GM21825 (cell line): ENCODE measurements at regions not wholly inside any gene's neighbourhood (a gene's known extent, or its start where the extent isn't known, plus 50 kb on each side); places are given as distances from the start of the nearest gene placed in this dataset.
"Not testable (repeated sequence)": the region's sequence is repeated elsewhere in the genome, so short reads cannot be mapped to it uniquely, and the experiment has no call there.

Experiments
- ATAC-seq: cut with Tn5 transposase; IDR thresholded peaks from one replicate; pipeline ENCODE4 v1.9.1; 2021; ENCODE audit warnings: mild to moderate bottlenecking, moderate library complexity; ENCODE audit not compliant: unreplicated experiment

GRCh38 chr3:145457825-145458552 is 703.0 kb downstream of the PLOD2 start:
- no peak for ATAC-seq

GRCh38 chr3:145459681-145460080 is 701.3 kb downstream of the PLOD2 start:
- ATAC-seq = not testable (repeated sequence)

- no peak for ATAC-seq
Observed at GRCh38 chr3:145471976-145472375, 689.0 kb downstream of the PLOD2 start.

GRCh38 chr3:145482735-145483134 is 678.2 kb downstream of the PLOD2 start:
- not testable (repeated sequence) for ATAC-seq

GRCh38 chr3:145483992-145484391 is 677.0 kb downstream of the PLOD2 start:
- no peak for ATAC-seq

GRCh38 chr3:145489011-145489410 is 672.0 kb downstream of the PLOD2 start:
- ATAC-seq = no peak

- no peak for ATAC-seq
Observed at GRCh38 chr3:145490088-145491048, 670.6 kb downstream of the PLOD2 start.

GRCh38 chr3:145492456-145492855 is 668.5 kb downstream of the PLOD2 start:
- no peak for ATAC-seq

GRCh38 chr3:145517416-145517815 is 643.6 kb downstream of the PLOD2 start:
- not testable (repeated sequence) for ATAC-seq

GRCh38 chr3:145518639-145519038 is 642.3 kb downstream of the PLOD2 start:
- no peak for ATAC-seq

GRCh38 chr3:145519398-145520047 is 641.5 kb downstream of the PLOD2 start:
- no peak for ATAC-seq

- ATAC-seq = no peak
Observed at GRCh38 chr3:145522179-145522578, 638.8 kb downstream of the PLOD2 start.

GRCh38 chr3:145522893-145523651 is 637.9 kb downstream of the PLOD2 start:
- no peak for ATAC-seq

- ATAC-seq = no peak
Observed at GRCh38 chr3:145531548-145531947, 629.4 kb downstream of the PLOD2 start.

GRCh38 chr3:145533696-145534095 is 627.3 kb downstream of the PLOD2 start:
- ATAC-seq = no peak

- no peak for ATAC-seq
Observed at GRCh38 chr3:145536461-145536860, 624.5 kb downstream of the PLOD2 start.

- ATAC-seq = no peak
Observed at GRCh38 chr3:145550522-145550921, 610.5 kb downstream of the PLOD2 start.

GRCh38 chr3:145557405-145557804 is 603.6 kb downstream of the PLOD2 start:
- ATAC-seq = no peak

GRCh38 chr3:145578471-145578870 is 582.5 kb downstream of the PLOD2 start:
- ATAC-seq = no peak

GRCh38 chr3:145581694-145582093 is 579.3 kb downstream of the PLOD2 start:
- ATAC-seq = no peak

GRCh38 chr3:145604851-145605250 is 556.1 kb downstream of the PLOD2 start:
- ATAC-seq = no peak
